ENCODE measurements at regions not wholly inside any gene's neighbourhood (a gene's known extent, or its start where the extent isn't known, plus 50 kb on each side); places are given as distances from the start of the nearest gene placed in this dataset.

GRCh38 chr10:3475367-3475766 lies 302.8 kb upstream of the PITRM1 start:
- TF ChIP-seq CTCF (IDR thresholded peaks at IDR 0.05): no peak
- TF ChIP-seq POLR2A (IDR thresholded peaks at IDR 0.05): no peak
- no peak for TF ChIP-seq POLR2AphosphoS5 (IDR thresholded peaks at IDR 0.05)
- no peak for TF ChIP-seq EP300 (IDR thresholded peaks at IDR 0.05)

Measured in stomach (tissue), 4 donors.